ENCODE measurements at regions not wholly inside any gene's neighbourhood (a gene's known extent, or its start where the extent isn't known, plus 50 kb on each side); places are given as distances from the start of the nearest gene placed in this dataset.

DNA sequence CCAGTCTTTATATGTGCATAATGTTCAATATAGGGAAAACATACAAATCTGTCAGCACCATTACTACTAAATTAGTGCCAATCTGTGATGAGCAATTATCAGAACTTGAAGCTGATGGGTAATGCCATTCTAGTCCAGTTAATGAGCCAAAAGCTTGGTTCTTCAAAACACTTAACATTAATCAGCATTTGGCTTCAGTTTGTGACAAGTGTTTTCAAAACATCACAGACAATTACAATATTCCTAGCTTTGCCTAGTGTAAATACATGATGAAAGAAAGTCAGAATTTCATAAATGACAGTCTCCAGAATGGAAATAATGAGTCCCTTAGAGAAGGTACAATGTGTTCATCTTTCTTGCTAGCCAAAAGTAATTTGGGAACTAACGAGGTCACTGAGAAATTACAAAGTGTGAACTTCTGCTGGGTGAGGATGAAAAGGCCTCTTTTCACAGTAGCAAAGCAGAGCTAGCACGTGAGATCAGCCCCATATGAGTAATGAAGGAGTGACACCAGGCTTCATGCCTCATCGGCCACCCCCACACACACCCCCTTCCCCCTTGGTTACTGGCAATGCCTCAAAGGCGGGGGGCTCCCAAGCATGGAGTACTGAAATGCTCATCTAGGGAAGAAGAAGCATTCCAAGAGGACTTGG, 180.6 kb upstream of the EEA1 start:
- Histone ChIP-seq H3K9ac (ENCODE audit: low read depth, low read length, poor library complexity, severe bottlenecking) (no peak overlapping the region), H3F3A (ENCODE audit: low read depth) (no peaks in the 10 kb centered on the region), H2AFZ (ENCODE audit: low read length) (no peak overlapping the region), H3K79me2 (ENCODE audit: insufficient read depth, low read length) (no peaks in the 10 kb centered on the region), H3K4me2 (ENCODE audit: low read depth, low read length, poor library complexity, severe bottlenecking) (no peak overlapping the region), H3K36me3 (ENCODE audit: insufficient read depth, low read length) (no peaks in the 10 kb centered on the region), H4K20me1 (ENCODE audit: insufficient read depth, low read length, poor library complexity, severe bottlenecking) (no peaks in the 10 kb centered on the region), H3K9me3 (ENCODE audit: insufficient read depth, low read depth, low read length) (no peaks in the 10 kb centered on the region), H3K4me1 (ENCODE audit: insufficient read depth, low read length, poor library complexity, severe bottlenecking) (no peaks in the 10 kb centered on the region), H3K4me3 (ENCODE audit: low read length, poor library complexity, severe bottlenecking) (no peak overlapping the region), H3K27me3 (ENCODE audit: insufficient read depth, low read length, poor library complexity, severe bottlenecking) (no peaks in the 10 kb centered on the region), H3K9me2 (replicated peaks; ENCODE audit: low read depth, low read length) (no peaks in the 10 kb centered on the region)
- TF ChIP-seq CTCF (conservative IDR thresholded peaks at IDR 0.05; ENCODE audit: low read length) (no peak), EZH2phosphoT487 (IDR thresholded peaks at IDR 0.05; ENCODE audit: borderline replicate concordance) (no peak)

GRCh38 chr12:93111773-93112172, 182.7 kb upstream of the EEA1 start:
- no peaks in the 10 kb centered on the region for H3K4me1 ChIP-seq (ENCODE audit: insufficient read depth, low read length, poor library complexity, severe bottlenecking)
- no peaks in the 10 kb centered on the region for H3K79me2 ChIP-seq (ENCODE audit: insufficient read depth, low read length)
- H3K9ac ChIP-seq (ENCODE audit: low read depth, low read length, poor library complexity, severe bottlenecking), result no peak overlapping the region
- H3K36me3 ChIP-seq (ENCODE audit: insufficient read depth, low read length), result no peaks in the 10 kb centered on the region
- no peaks in the 10 kb centered on the region for H4K20me1 ChIP-seq (ENCODE audit: insufficient read depth, low read length, poor library complexity, severe bottlenecking)
- no peaks in the 10 kb centered on the region for H3K9me3 ChIP-seq (ENCODE audit: insufficient read depth, low read depth, low read length)
- no peaks in the 10 kb centered on the region for H3F3A ChIP-seq (ENCODE audit: low read depth)
- H3K9me2 ChIP-seq (replicated peaks; ENCODE audit: low read depth, low read length), result no peaks in the 10 kb centered on the region
- H3K4me2 ChIP-seq (ENCODE audit: low read depth, low read length, poor library complexity, severe bottlenecking), result no peak overlapping the region
- H3K27me3 ChIP-seq (ENCODE audit: insufficient read depth, low read length, poor library complexity, severe bottlenecking), result no peaks in the 10 kb centered on the region
- no peak overlapping the region for H3K4me3 ChIP-seq (ENCODE audit: low read length, poor library complexity, severe bottlenecking)
- no peak overlapping the region for H2AFZ ChIP-seq (ENCODE audit: low read length)
- TF ChIP-seq CTCF (conservative IDR thresholded peaks at IDR 0.05; ENCODE audit: low read length) (no peak), EZH2phosphoT487 (IDR thresholded peaks at IDR 0.05; ENCODE audit: borderline replicate concordance) (no peak)

DNA sequence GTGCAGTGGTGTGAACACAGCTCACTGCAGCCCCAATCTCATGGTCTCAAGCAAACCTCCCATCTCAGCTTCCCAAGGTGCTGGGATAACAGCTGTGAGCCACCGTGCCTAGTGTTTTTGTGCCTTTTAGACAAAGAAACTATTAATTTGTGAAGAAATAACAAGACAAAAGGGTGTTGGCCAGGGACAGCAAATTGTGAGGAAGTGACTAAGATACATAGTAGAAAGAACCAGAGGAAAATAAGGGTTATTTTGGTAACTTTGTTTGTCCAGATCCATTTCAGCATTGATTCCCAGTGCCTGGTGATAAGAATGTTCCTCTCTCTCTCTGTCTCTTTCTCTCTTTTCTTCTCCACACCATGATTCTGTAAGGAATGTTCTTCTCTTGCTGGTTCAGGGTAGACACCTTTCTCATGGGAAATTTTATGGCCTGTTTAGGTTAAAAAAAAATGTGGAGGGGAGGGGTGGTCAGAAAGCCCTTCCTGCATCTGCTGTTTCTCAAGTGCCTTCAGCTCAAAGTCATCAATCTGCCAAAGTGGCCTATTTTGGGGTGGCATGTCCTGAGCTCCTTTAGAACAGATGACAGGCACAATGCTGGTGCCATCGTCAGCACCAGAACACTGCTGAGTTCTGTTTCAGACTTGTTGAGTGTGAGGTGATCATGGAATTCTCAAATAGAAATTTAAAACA, 184.4 kb upstream of the EEA1 start:
- no peaks in the 10 kb centered on the region for H4K20me1 ChIP-seq (ENCODE audit: insufficient read depth, low read length, poor library complexity, severe bottlenecking)
- no peak overlapping the region for H3K4me2 ChIP-seq (ENCODE audit: low read depth, low read length, poor library complexity, severe bottlenecking)
- H2AFZ ChIP-seq (ENCODE audit: low read length), result no peak overlapping the region
- no peaks in the 10 kb centered on the region for H3K9me3 ChIP-seq (ENCODE audit: insufficient read depth, low read depth, low read length)
- no peaks in the 10 kb centered on the region for H3K36me3 ChIP-seq (ENCODE audit: insufficient read depth, low read length)
- no peaks in the 10 kb centered on the region for H3F3A ChIP-seq (ENCODE audit: low read depth)
- H3K4me3 ChIP-seq (ENCODE audit: low read length, poor library complexity, severe bottlenecking), result no peak overlapping the region
- no peaks in the 10 kb centered on the region for H3K79me2 ChIP-seq (ENCODE audit: insufficient read depth, low read length)
- no peak overlapping the region for H3K9ac ChIP-seq (ENCODE audit: low read depth, low read length, poor library complexity, severe bottlenecking)
- TF ChIP-seq CTCF (conservative IDR thresholded peaks at IDR 0.05; ENCODE audit: low read length), result no peak
- no peak for TF ChIP-seq EZH2phosphoT487 (IDR thresholded peaks at IDR 0.05; ENCODE audit: borderline replicate concordance)
- H3K4me1 ChIP-seq (ENCODE audit: insufficient read depth, low read length, poor library complexity, severe bottlenecking), result no peaks in the 10 kb centered on the region
- no peaks in the 10 kb centered on the region for H3K9me2 ChIP-seq (replicated peaks; ENCODE audit: low read depth, low read length)
- no peaks in the 10 kb centered on the region for H3K27me3 ChIP-seq (ENCODE audit: insufficient read depth, low read length, poor library complexity, severe bottlenecking)
